Panc1 (cell line): ENCODE measurements at regions not wholly inside any gene's neighbourhood (a gene's known extent, or its start where the extent isn't known, plus 50 kb on each side); places are given as distances from the start of the nearest gene placed in this dataset.

Source experiments
- CTCF ChIP-seq: fragments of 450-650 bp; IDR thresholded peaks from 2 replicates; pipeline ENCODE4 v1.5.1; 2017; ENCODE audit warnings: mild to moderate bottlenecking
- POLR2AphosphoS5 ChIP-seq: IDR thresholded peaks from 2 replicates; pipeline ENCODE4 v1.6.1; 2012; ENCODE audit warnings: mild to moderate bottlenecking, low read depth, low read length, moderate library complexity
- SIN3A ChIP-seq: IDR thresholded peaks from 2 replicates; pipeline ENCODE4 v1.6.1; 2012; ENCODE audit warnings: low read depth, mild to moderate bottlenecking, low read length, moderate library complexity, borderline replicate concordance; ENCODE audit not compliant: insufficient read depth
- TCF7L2 ChIP-seq: IDR thresholded peaks from 2 replicates; pipeline ENCODE4 v1.6.1; 2011; ENCODE audit warnings: mild to moderate bottlenecking, low read depth, low read length, inconsistent platforms
- TF ChIP-seq, protein P1 (sequence below), 2 experiments: IDR thresholded peaks; 2 replicates each; pipeline ENCODE4 v1.6.1; 2011 to 2012; ENCODE audit warnings: low read depth in 2 of 2, control low read depth in 1 of 2, low read length in 1 of 2, mild to moderate bottlenecking in 1 of 2, moderate library complexity in 1 of 2; ENCODE audit not compliant: insufficient read depth in 1 of 2

GRCh38 chr3:194011807-194012206 is 124.1 kb upstream of the HES1 start:
- TF ChIP-seq CTCF (no peak), POLR2AphosphoS5 (no peak), TCF7L2 (no peak), SIN3A (no peak)
- TF ChIP-seq, protein P1, sequence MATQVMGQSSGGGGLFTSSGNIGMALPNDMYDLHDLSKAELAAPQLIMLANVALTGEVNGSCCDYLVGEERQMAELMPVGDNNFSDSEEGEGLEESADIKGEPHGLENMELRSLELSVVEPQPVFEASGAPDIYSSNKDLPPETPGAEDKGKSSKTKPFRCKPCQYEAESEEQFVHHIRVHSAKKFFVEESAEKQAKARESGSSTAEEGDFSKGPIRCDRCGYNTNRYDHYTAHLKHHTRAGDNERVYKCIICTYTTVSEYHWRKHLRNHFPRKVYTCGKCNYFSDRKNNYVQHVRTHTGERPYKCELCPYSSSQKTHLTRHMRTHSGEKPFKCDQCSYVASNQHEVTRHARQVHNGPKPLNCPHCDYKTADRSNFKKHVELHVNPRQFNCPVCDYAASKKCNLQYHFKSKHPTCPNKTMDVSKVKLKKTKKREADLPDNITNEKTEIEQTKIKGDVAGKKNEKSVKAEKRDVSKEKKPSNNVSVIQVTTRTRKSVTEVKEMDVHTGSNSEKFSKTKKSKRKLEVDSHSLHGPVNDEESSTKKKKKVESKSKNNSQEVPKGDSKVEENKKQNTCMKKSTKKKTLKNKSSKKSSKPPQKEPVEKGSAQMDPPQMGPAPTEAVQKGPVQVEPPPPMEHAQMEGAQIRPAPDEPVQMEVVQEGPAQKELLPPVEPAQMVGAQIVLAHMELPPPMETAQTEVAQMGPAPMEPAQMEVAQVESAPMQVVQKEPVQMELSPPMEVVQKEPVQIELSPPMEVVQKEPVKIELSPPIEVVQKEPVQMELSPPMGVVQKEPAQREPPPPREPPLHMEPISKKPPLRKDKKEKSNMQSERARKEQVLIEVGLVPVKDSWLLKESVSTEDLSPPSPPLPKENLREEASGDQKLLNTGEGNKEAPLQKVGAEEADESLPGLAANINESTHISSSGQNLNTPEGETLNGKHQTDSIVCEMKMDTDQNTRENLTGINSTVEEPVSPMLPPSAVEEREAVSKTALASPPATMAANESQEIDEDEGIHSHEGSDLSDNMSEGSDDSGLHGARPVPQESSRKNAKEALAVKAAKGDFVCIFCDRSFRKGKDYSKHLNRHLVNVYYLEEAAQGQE (IDR thresholded peaks at IDR 0.05; ENCODE audit: insufficient read depth in 1 of 2, low read depth in 2 of 2, low read length in 1 of 2) = no peak
